Gastrocnemius medialis (tissue), 4 donors: ENCODE measurements at regions not wholly inside any gene's neighbourhood (a gene's known extent, or its start where the extent isn't known, plus 50 kb on each side); places are given as distances from the start of the nearest gene placed in this dataset.

Experiments
- ATAC-seq, 2 donors: fragments of 150-250 bp; one replicate each; pipeline ENCODE4 v1.9.1; 2016
- DNase-seq, 2 donors: peaks; one replicate each; pipeline ENCODE4 v3.0.0-alpha.2; 2019
- H3K27ac ChIP-seq, 4 donors: fragments of 200-600 bp; sonication (generic); 1 replicate in 1 of 4; 2 replicates in 3 of 4; pipeline ENCODE4 v1.5.1; 2016 to 2018; ENCODE audit warnings: mild to moderate bottlenecking in 2 of 4, moderate library complexity in 1 of 4
- H3K27me3 ChIP-seq, 3 donors: fragments of 200-600 bp; sonication (generic) in 2 of 3; 1 replicate in 1 of 3; 2 replicates in 2 of 3; pipeline versions ENCODE4 v1.5.1 to v1.6.0; 2016 to 2019; ENCODE audit warnings: mild to moderate bottlenecking in 1 of 3, moderate library complexity in 1 of 3
- H3K36me3 ChIP-seq, 2 donors: fragments of 200-600 bp; sonication (generic) in 1 of 2; one replicate each; pipeline ENCODE4 v1.5.1; 2017 to 2018
- H3K4me1 ChIP-seq, 2 donors: fragments of 200-600 bp; sonication (generic) in 1 of 2; one replicate each; pipeline ENCODE4 v1.5.1; 2016 to 2017; ENCODE audit warnings: mild to moderate bottlenecking in 2 of 2
- H3K4me3 ChIP-seq, 4 donors: fragments of 200-600 bp; sonication (generic) in 3 of 4; 1 replicate in 1 of 4; 2 replicates in 3 of 4; pipeline ENCODE4 v1.5.1; 2016 to 2019; ENCODE audit warnings: mild to moderate bottlenecking in 2 of 4
- H3K9me3 ChIP-seq, 3 donors: fragments of 200-600 bp; sonication (generic) in 2 of 3; 1 replicate in 1 of 3; 2 replicates in 2 of 3; pipeline ENCODE4 v1.5.1; 2016 to 2019
- CTCF ChIP-seq, 5 experiments: fragments of 450-650 bp in 3 of 5; fragments of 200-600 bp in 2 of 5; sonication (generic) in 2 of 5; IDR thresholded peaks in 4 of 5; conservative IDR thresholded peaks in 1 of 5; 1 replicate in 4 of 5; 2 replicates in 1 of 5; pipeline ENCODE4 v1.5.1; 2016 to 2019; ENCODE audit warnings: antibody characterized with exemption in 5 of 5, mild to moderate bottlenecking in 3 of 5, moderate library complexity in 3 of 5
- POLR2A ChIP-seq, 2 donors: fragments of 450-650 bp; IDR thresholded peaks; one replicate each; pipeline ENCODE4 v1.6.1; 2017; ENCODE audit warnings: antibody characterized with exemption in 2 of 2, mild to moderate bottlenecking in 2 of 2, moderate library complexity in 2 of 2
- in situ Hi-C, 4 donors: fragments of 200-750 bp; cut with MboI; loops; one replicate each; pipeline versions ENCODE4 v1.15.0 to v1.8.0; 2017; ENCODE audit warnings: low sequenced_read_pairs in 4 of 4
- intact Hi-C: fragments of 100-400 bp; cut with DNase I; formaldehyde crosslinking; loops from one replicate; pipeline ENCODE4 v1.15.1; 2023; ENCODE audit warnings: low total_unique reads

DNA sequence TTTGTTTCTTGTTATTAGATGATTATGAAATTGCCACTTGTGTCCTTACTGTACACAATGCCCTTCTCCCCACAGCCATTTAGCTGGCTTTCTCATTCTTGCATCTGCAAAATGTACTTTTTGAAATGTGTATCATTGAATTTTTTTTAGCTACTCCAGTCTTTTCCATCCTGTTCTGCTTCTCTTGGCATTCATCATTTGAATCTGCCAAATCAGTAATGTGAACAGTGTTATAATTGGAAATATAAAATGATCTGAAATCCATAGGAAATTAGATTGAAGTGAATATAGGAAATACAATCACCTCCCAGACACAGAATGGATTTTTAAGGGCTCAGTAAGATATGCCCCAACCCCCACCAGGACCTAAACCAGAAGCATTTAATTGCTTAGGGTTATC is 253.4 kb downstream of the C12orf50 start:
- ATAC-seq (no peak), DNase-seq (no peak)
- intact Hi-C loops = no loop called here
- Histone ChIP-seq H3K4me1 (no peaks in the 10 kb centered on the region), H3K27ac (no peak overlapping the region), H3K9me3 (no peaks in the 10 kb centered on the region), H3K4me3 (no peak overlapping the region), H3K36me3 (no peaks in the 10 kb centered on the region), H3K27me3 (no peaks in the 10 kb centered on the region)
- in situ Hi-C loops = no loop called here
- TF ChIP-seq POLR2A (IDR thresholded peaks at IDR 0.05) (no peak), CTCF (IDR thresholded peaks at IDR 0.05 in 4 of 5, conservative IDR thresholded peaks at IDR 0.05 in 1 of 5) (no peak)

- no peaks in the 10 kb centered on the region for H3K9me3 ChIP-seq
- no peak overlapping the region for H3K27ac ChIP-seq
- H3K27me3 ChIP-seq = no peaks in the 10 kb centered on the region
- H3K36me3 ChIP-seq = no peaks in the 10 kb centered on the region
- no peak overlapping the region for H3K4me3 ChIP-seq
- DNase-seq (no peak), ATAC-seq (no peak)
- intact Hi-C loops (no loop called here), in situ Hi-C loops (no loop called here)
- H3K4me1 ChIP-seq = no peaks in the 10 kb centered on the region
- TF ChIP-seq CTCF (IDR thresholded peaks at IDR 0.05 in 4 of 5, conservative IDR thresholded peaks at IDR 0.05 in 1 of 5) = no peak
- no peak for TF ChIP-seq POLR2A (IDR thresholded peaks at IDR 0.05)
Measured at GRCh38 chr12:87775051-87775450, 254.2 kb downstream of the C12orf50 start.

GRCh38 chr12:87772401-87772800 is 256.8 kb downstream of the C12orf50 start:
- Histone ChIP-seq H3K27me3 (no peaks in the 10 kb centered on the region), H3K4me1 (no peaks in the 10 kb centered on the region), H3K4me3 (no peak overlapping the region), H3K9me3 (no peaks in the 10 kb centered on the region), H3K36me3 (no peaks in the 10 kb centered on the region), H3K27ac (no peak overlapping the region)
- in situ Hi-C loops (no loop called here), intact Hi-C loops (no loop called here)
- DNase-seq (no peak), ATAC-seq (no peak)
- no peak for TF ChIP-seq POLR2A (IDR thresholded peaks at IDR 0.05)
- TF ChIP-seq CTCF (IDR thresholded peaks at IDR 0.05 in 4 of 5, conservative IDR thresholded peaks at IDR 0.05 in 1 of 5) = no peak

DNA sequence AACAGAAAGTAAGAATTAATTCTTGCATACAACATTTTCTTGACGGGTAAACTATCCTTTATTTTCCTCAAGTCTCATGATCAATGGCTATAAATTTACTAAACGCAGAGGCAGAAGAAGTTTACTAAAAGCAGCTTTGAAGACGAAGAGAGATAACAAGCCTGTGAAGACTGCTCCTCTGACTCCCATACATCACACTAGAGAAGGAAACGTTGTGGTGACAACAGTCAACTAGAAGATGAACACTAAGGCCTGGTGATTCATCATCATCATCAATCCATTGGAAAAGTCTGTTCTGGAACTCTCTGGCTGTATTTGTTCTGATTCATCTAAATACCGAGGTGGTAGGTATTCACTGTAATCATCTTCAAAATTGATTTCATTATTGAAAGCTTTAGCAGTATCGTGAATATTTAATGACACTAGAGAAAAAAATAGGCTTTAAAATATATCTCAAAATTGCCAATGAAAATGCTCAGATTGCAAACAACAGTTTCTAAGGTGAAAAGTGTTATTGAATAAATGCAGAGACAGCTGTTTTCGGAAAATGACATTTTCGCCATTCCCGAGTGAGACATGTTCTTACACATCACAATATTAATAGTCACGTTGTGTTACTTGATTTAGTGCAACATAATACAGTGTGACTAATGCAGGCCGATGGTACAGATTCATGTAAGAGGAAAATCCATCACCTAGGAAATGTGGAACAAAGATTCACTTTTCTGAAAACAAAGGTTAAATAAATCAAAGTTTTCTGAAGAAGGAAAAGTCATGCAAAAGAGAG is 260.5 kb downstream of the C12orf50 start:
- no peak overlapping the region for H3K4me3 ChIP-seq
- in situ Hi-C loops (no loop called here), intact Hi-C loops (no loop called here)
- no peak overlapping the region for H3K27ac ChIP-seq
- TF ChIP-seq POLR2A (IDR thresholded peaks at IDR 0.05) (no peak), CTCF (IDR thresholded peaks at IDR 0.05 in 4 of 5, conservative IDR thresholded peaks at IDR 0.05 in 1 of 5) (no peak)
- no peaks in the 10 kb centered on the region for H3K36me3 ChIP-seq
- DNase-seq (no peak), ATAC-seq (no peak)
- H3K27me3 ChIP-seq = no peaks in the 10 kb centered on the region
- no peaks in the 10 kb centered on the region for H3K4me1 ChIP-seq
- no peaks in the 10 kb centered on the region for H3K9me3 ChIP-seq

GRCh38 chr12:87766044-87766443 is 263.2 kb downstream of the C12orf50 start:
- intact Hi-C loops = no loop called here

More at GRCh38 chr12:87766044-87766443, 263.2 kb downstream of the C12orf50 start:
- Histone ChIP-seq H3K4me3 (no peak overlapping the region), H3K4me1 (no peaks in the 10 kb centered on the region), H3K9me3 (no peaks in the 10 kb centered on the region), H3K27ac (no peak overlapping the region), H3K36me3 (no peaks in the 10 kb centered on the region), H3K27me3 (no peaks in the 10 kb centered on the region)
- in situ Hi-C loops = no loop called here
- no peak for ATAC-seq
- no peak for DNase-seq
- TF ChIP-seq POLR2A (IDR thresholded peaks at IDR 0.05) (no peak), CTCF (IDR thresholded peaks at IDR 0.05 in 4 of 5, conservative IDR thresholded peaks at IDR 0.05 in 1 of 5) (no peak)
